HG03469 (cell line): ENCODE measurements at regions not wholly inside any gene's neighbourhood (a gene's known extent, or its start where the extent isn't known, plus 50 kb on each side); places are given as distances from the start of the nearest gene placed in this dataset.

Source experiments
- ATAC-seq: cut with Tn5 transposase; IDR thresholded peaks from one replicate; pipeline ENCODE4 v1.9.1; 2021; ENCODE audit warnings: mild to moderate bottlenecking, moderate library complexity, moderate number of reproducible peaks; ENCODE audit not compliant: unreplicated experiment

DNA sequence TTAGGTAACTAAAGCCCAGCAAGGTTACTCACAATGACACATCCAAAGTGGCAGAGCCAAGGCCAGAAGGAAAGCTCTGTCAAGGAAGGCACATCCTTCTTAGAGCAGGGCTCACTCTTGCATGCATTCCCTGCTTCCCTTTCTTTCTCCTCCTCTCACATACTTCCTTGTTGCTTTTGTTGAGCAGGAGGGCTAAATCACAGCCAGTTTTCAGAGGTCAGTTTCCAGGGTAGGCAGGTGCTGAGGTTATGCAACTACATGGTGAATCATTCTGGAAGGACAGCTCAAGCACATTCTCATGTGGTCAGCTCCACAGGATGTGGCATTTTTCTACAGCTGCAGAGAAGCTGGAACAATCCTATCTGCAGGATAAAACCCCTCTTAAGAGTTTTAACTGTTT lies 275.6 kb downstream of the ZNF621 start:
- no peak for ATAC-seq

DNA sequence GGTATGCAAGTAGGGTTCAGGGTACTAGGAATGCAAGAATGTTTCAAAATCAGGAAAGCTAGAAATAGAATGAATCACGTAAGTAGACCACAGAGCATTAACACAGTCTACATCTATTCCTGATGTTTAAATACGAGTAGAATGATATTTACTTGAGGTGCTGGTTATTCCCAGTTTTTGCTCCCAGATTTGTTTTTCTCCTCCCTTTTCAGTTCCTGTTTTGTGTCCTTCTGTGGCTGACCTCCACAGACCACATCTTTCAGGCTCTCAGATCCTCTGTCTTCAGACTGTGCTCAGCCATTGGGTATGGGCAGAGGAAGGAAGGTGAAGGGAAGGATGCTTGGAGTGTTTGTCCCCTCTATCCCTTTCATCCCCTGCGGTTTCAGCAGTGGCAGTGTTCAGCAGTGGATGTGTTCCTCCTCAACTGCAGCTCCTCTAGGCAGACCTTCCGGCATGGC lies 276.6 kb downstream of the ZNF621 start:
- no peak for ATAC-seq

DNA sequence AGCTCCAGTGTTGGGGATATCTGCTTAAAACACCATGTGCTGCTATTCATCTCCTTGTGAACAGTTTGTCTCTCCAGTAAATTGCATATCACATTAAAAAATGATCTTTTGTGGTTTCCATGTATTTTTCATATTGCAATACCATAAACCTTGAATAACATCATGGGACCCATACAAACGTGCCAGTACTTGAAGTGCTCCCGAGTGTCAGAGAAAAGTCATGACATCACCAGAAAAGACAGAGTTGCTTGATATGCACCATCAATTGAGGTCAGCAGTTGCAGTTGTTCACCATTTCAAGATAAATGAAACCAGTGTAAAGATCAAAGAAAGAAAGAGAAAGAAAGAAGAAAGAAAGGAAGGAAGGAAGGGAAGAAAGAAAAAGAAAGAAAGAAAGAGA lies 278.6 kb downstream of the ZNF621 start:
- ATAC-seq, result no peak

DNA sequence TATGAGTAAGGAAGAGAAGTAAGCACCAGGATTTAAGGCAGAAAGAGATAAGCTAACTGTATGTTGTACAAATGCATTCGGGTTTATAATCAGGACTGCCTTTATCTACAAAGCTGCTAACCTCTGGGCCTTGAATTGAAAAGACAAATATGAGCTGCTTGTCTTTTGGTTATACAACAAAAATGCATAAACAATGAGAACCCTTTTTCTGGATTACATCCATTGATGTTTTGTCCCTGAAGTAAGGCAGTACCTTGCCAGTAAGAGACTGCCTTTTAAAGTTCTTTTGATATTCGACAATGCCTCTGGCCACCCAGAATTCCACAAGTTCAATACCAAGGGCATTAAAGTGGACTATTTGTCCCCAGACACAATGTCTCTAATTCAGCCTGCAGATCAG lies 280.7 kb downstream of the ZNF621 start:
- ATAC-seq, result no peak

GRCh38 chr3:40810813-40811212 lies 286.1 kb downstream of the ZNF621 start:
- ATAC-seq, result no peak

GRCh38 chr3:40817017-40817416 lies 292.3 kb downstream of the ZNF621 start:
- ATAC-seq, result no peak

DNA sequence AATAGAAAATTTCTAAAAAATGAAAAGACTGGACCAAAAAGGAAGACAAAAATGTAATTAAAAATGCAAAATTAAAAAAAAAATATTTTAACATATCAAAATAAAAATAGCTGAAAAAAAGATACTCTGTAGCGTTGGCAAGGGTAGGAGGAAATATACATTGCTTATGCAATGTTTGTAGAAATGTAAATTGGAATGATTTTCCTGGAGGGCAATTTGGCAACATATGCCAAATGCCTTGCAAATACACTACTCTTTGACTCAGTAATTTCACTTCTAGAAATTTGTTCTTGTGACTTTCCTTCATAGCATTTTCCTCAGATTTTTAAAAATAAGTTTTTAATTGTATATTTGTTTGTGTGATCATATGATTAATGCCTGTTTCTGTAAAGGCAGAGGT lies 296.6 kb downstream of the ZNF621 start:
- no peak for ATAC-seq

- no peak for ATAC-seq
Measured at GRCh38 chr3:40827226-40827625, 302.5 kb downstream of the ZNF621 start.

- no peak for ATAC-seq
Measured at GRCh38 chr3:40827942-40828688, 303.4 kb downstream of the ZNF621 start.

- no peak for ATAC-seq
Measured at GRCh38 chr3:40828741-40829415, 304.1 kb downstream of the ZNF621 start.

GRCh38 chr3:40829876-40830275 lies 305.1 kb downstream of the ZNF621 start:
- ATAC-seq, result no peak

DNA sequence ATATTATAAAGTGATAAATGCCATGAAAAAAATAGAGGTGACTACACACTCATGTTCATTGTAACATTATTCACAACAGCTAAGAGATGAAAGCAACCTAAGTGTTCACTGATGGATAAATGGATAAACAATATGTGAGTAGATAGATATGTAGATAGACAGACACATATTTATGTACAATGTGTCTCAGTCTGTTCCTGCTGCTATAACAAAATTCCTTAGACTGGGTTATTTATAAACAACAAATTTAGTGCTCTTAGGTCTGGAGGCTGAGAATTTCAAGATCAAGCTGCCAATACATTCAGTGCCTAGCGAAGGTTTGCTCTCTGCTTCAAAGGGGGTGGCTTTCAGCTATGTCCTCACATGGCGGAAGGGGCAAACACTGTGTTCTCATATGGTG lies 312.5 kb downstream of the ZNF621 start:
- no peak for ATAC-seq

- ATAC-seq, result no peak
Measured at GRCh38 chr3:40841131-40841530, 316.4 kb downstream of the ZNF621 start.

- no peak for ATAC-seq
Measured at GRCh38 chr3:40841570-40842109, 316.9 kb downstream of the ZNF621 start.

DNA sequence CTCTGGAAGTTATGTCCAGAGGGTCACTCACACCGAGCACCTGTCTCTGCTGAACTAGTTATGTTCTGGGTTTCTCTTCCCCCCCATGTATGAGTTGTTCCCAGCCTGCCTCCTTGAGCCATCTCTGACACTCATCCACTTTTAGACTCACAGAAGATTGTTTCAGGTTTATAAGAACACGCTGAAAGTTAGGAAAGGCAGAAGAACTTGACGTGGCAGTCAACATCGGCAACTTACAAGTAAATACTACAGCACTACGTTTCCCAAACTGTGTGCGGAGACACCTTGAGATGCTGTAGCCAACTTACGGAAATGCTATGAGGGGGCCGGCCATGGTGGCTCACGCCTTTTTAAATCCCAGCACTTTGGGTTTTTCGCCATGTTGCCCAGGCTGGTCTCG lies 318.0 kb downstream of the ZNF621 start:
- no peak for ATAC-seq

GRCh38 chr3:40843208-40843624 lies 318.5 kb downstream of the ZNF621 start:
- ATAC-seq, result no peak

DNA sequence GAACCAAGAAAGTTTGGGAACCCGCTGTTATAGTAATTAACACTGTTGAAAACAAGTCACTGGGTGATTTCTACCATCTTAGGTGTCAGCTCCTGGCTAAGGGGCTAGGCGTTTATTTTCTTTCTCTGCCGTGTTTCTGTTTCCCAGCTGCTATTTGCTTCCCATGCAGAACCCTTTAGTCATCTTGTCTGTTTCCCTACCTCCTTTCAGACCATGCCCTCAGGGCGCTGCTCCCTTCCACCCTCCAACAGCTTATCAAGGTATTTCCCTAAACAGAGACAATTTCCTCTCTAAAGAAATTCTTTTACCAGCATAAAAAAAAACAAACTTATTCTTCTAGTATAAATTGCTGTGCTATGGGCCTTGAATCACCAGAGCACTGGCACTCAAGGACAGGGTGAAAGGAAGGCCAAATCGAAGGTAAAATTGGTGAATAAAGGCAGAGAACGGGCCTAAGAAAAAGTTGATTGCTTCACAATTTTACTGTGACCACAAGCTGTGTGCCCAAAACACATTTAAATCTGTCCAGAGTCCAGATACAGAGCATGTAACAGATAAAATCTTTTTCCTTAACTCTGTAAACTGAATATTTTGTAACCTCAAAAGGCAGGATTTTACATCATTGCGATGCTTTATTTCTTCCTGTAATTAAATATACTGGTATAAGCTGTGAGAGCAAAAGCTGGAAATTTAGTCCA lies 319.2 kb downstream of the ZNF621 start:
- ATAC-seq, result no peak

DNA sequence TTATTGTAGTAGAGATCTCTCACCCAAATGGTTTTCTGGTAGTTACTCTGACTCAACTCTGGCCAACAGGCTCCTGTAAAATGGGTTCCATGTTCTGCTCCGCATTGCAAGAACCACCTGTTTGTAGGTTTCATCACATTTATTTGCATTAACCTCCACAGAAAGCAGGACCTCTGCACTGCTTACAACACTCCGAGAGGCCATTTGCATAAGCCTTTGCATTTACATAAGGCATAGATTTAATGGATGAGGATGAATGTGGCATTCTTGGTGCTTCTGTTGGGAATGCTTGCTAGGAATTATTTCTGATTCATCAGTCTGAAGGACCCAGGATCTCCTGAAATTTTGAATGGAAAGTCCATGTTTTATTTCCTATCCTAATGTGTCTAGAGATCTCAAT lies 320.1 kb downstream of the ZNF621 start:
- ATAC-seq, result no peak

- ATAC-seq, result no peak
Measured at GRCh38 chr3:40845447-40845846, 320.7 kb downstream of the ZNF621 start.

- no peak for ATAC-seq
Measured at GRCh38 chr3:40845916-40846315, 321.2 kb downstream of the ZNF621 start.

- no peak for ATAC-seq
Measured at GRCh38 chr3:40846451-40846850, 321.7 kb downstream of the ZNF621 start.
